Esophagus muscularis mucosa (tissue), 4 donors: ENCODE measurements at regions not wholly inside any gene's neighbourhood (a gene's known extent, or its start where the extent isn't known, plus 50 kb on each side); places are given as distances from the start of the nearest gene placed in this dataset.
"Not testable (repeated sequence)": the region's sequence is repeated elsewhere in the genome, so short reads cannot be mapped to it uniquely, and the experiment has no call there.

Experiments used
- DNase-seq: peaks from one replicate; pipeline ENCODE4 v3.0.0-alpha.2; 2017; ENCODE audit errors: extremely low spot score
- H3K27ac ChIP-seq, 4 donors: fragments of 200-600 bp; sonication (generic); replicated peaks in 1 of 4; 1 replicate in 3 of 4; 2 replicates in 1 of 4; pipeline ENCODE4 v1.5.1; 2016 to 2019; ENCODE audit warnings: mild to moderate bottlenecking in 1 of 4
- H3K27me3 ChIP-seq, 4 donors: fragments of 200-600 bp; sonication (generic); one replicate each; pipeline versions ENCODE4 v1.5.1 to v1.6.0; 2016 to 2019
- H3K36me3 ChIP-seq, 4 donors: fragments of 200-600 bp; sonication (generic); one replicate each; pipeline ENCODE4 v1.5.1; 2016 to 2019
- H3K4me1 ChIP-seq, 4 donors: fragments of 200-600 bp; sonication (generic); one replicate each; pipeline ENCODE4 v1.5.1; 2016 to 2019
- H3K4me3 ChIP-seq, 4 donors: fragments of 200-600 bp; sonication (generic); 1 replicate in 2 of 4; 2 replicates in 2 of 4; pipeline ENCODE4 v1.5.1; 2016 to 2019; ENCODE audit warnings: mild to moderate bottlenecking in 4 of 4, moderate library complexity in 1 of 4
- H3K9me3 ChIP-seq, 4 donors: fragments of 200-600 bp; sonication (generic); 1 replicate in 3 of 4; 2 replicates in 1 of 4; pipeline ENCODE4 v1.5.1; 2016 to 2019
- WGBS: methylation state at CpG from one replicate; pipeline ENCODE4 v1.1.5; 2018; 5-methylcytosine and 5-hydroxymethylcytosine counted together
- intact Hi-C: fragments of 100-400 bp; cut with DNase I; formaldehyde crosslinking; loops from one replicate; pipeline ENCODE4 v1.15.1; 2023

- DNase-seq, H3K9me3 ChIP-seq, H3K4me3 ChIP-seq, intact Hi-C loops, H3K27ac ChIP-seq, H3K4me1 ChIP-seq, H3K36me3 ChIP-seq, H3K27me3 ChIP-seq: not testable (repeated sequence)
- WGBS: no CpG with 5 or more reads among the region's 9 CpGs
Measured at GRCh38 chr2:95775193-95775531, 183.4 kb downstream of the TRIM43 start.
